SK-N-SH treated with all-trans-retinoic acid at 6 μM for 48 hours (cell line): ENCODE measurements at regions not wholly inside any gene's neighbourhood (a gene's known extent, or its start where the extent isn't known, plus 50 kb on each side); places are given as distances from the start of the nearest gene placed in this dataset.

Experiments
- ATAC-seq: fragments of 200-7000 bp; cut with Tn5 transposase; 3 replicates; pipeline ENCODE4 v1.9.1; 2020; ENCODE audit warnings: mild to moderate bottlenecking, moderate library complexity
- ARNTL ChIP-seq: fragments of 450-650 bp; formaldehyde crosslinking; IDR thresholded peaks from 2 replicates; pipeline ENCODE4 v1.5.0; 2020; ENCODE audit warnings: low read depth, mild to moderate bottlenecking, moderate library complexity, borderline replicate concordance
- BACH2 ChIP-seq: fragments of 250-450 bp; sonication (Bioruptor Pico); IDR thresholded peaks from 2 replicates; pipeline ENCODE4 v1.9.0; 2021; ENCODE audit warnings: mild to moderate bottlenecking, borderline replicate concordance
- CSDC2 ChIP-seq: fragments of 250-450 bp; sonication (Bioruptor Pico); IDR thresholded peaks from 2 replicates; pipeline ENCODE4 v1.5.0; 2020; ENCODE audit warnings: mild to moderate bottlenecking, moderate library complexity
- ESRRG ChIP-seq: fragments of 250-450 bp; sonication (Bioruptor Pico); IDR thresholded peaks from 2 replicates; pipeline ENCODE4 v1.6.1; 2021; ENCODE audit warnings: mild to moderate bottlenecking
- GLIS3 ChIP-seq: fragments of 250-450 bp; sonication (Bioruptor Pico); IDR thresholded peaks from 2 replicates; pipeline ENCODE4 v1.5.0; 2020; ENCODE audit warnings: mild to moderate bottlenecking, moderate library complexity
- ISL1 ChIP-seq: fragments of 250-450 bp; sonication (Bioruptor Pico); IDR thresholded peaks from 2 replicates; pipeline ENCODE4 v2.1.2; 2022; ENCODE audit warnings: mild to moderate bottlenecking, moderate library complexity
- OSR1 ChIP-seq: fragments of 250-450 bp; sonication (Bioruptor Pico); IDR thresholded peaks from 2 replicates; pipeline ENCODE4 v1.8.0; 2022; ENCODE audit warnings: moderate library complexity, mild to moderate bottlenecking, inconsistent platforms
- PATZ1 ChIP-seq: fragments of 250-450 bp; sonication (Bioruptor Pico); IDR thresholded peaks from 2 replicates; pipeline ENCODE4 v1.8.0; 2020; ENCODE audit warnings: mild to moderate bottlenecking, moderate library complexity, borderline replicate concordance
- PPARA ChIP-seq: fragments of 250-450 bp; sonication (Bioruptor Pico); IDR thresholded peaks from 2 replicates; pipeline ENCODE4 v1.5.0; 2020; ENCODE audit warnings: mild to moderate bottlenecking, borderline replicate concordance
- RARB ChIP-seq: fragments of 250-450 bp; sonication (Bioruptor Pico); IDR thresholded peaks from 2 replicates; pipeline ENCODE4 v1.8.0; 2021; ENCODE audit warnings: mild to moderate bottlenecking, moderate library complexity
- TCF4 ChIP-seq: fragments of 250-450 bp; sonication (Bioruptor Pico); IDR thresholded peaks from 2 replicates; pipeline ENCODE4 v1.8.0; 2021; ENCODE audit warnings: mild to moderate bottlenecking, moderate library complexity, borderline replicate concordance
- TOX ChIP-seq: fragments of 250-450 bp; sonication (Bioruptor Pico); IDR thresholded peaks from 2 replicates; pipeline ENCODE4 v1.8.0; 2021; ENCODE audit warnings: mild to moderate bottlenecking, moderate library complexity, borderline replicate concordance
- TSHZ2 ChIP-seq: fragments of 250-450 bp; sonication (Bioruptor Pico); IDR thresholded peaks from 2 replicates; pipeline ENCODE4 v1.5.0; 2020; ENCODE audit warnings: mild to moderate bottlenecking, moderate library complexity
- ZC3H10 ChIP-seq: fragments of 250-450 bp; sonication (Bioruptor Pico); IDR thresholded peaks from 2 replicates; pipeline ENCODE4 v1.5.1; 2021; ENCODE audit warnings: mild to moderate bottlenecking, moderate library complexity
- ZFP3 ChIP-seq: fragments of 250-450 bp; sonication (Bioruptor Pico); IDR thresholded peaks from 2 replicates; pipeline ENCODE4 v1.5.0; 2020; ENCODE audit warnings: mild to moderate bottlenecking, moderate library complexity
- ZFP30 ChIP-seq: fragments of 450-650 bp; formaldehyde crosslinking; IDR thresholded peaks from 2 replicates; pipeline ENCODE4 v1.5.0; 2022; ENCODE audit warnings: mild to moderate bottlenecking, moderate library complexity
- ZNF565 ChIP-seq: fragments of 450-650 bp; formaldehyde crosslinking; conservative IDR thresholded peaks from 2 replicates; pipeline ENCODE4 v1.5.0; 2020; ENCODE audit warnings: low read depth, mild to moderate bottlenecking, moderate library complexity
- ZNF70 ChIP-seq: fragments of 450-650 bp; formaldehyde crosslinking; IDR thresholded peaks from 2 replicates; pipeline ENCODE4 v1.5.0; 2020; ENCODE audit warnings: mild to moderate bottlenecking, moderate library complexity
- ZNF8 ChIP-seq: fragments of 450-650 bp; formaldehyde crosslinking; IDR thresholded peaks from 2 replicates; pipeline ENCODE4 v1.5.0; 2020; ENCODE audit warnings: mild to moderate bottlenecking, moderate library complexity
- TF ChIP-seq, protein P1 (sequence below): fragments of 250-450 bp; sonication (Bioruptor Pico); IDR thresholded peaks from 2 replicates; pipeline ENCODE4 v1.5.1; 2021; ENCODE audit warnings: mild to moderate bottlenecking, moderate library complexity
- TF ChIP-seq, protein P2 (sequence below): fragments of 250-450 bp; sonication (Bioruptor Pico); IDR thresholded peaks from 2 replicates; pipeline ENCODE4 v1.5.1; 2020; ENCODE audit warnings: low read depth, mild to moderate bottlenecking, moderate library complexity
- TF ChIP-seq, protein P3 (sequence below): fragments of 250-450 bp; sonication (Bioruptor Pico); IDR thresholded peaks from 2 replicates; pipeline ENCODE4 v1.8.0; 2021; ENCODE audit warnings: low read depth, mild to moderate bottlenecking, moderate library complexity, borderline replicate concordance

DNA sequence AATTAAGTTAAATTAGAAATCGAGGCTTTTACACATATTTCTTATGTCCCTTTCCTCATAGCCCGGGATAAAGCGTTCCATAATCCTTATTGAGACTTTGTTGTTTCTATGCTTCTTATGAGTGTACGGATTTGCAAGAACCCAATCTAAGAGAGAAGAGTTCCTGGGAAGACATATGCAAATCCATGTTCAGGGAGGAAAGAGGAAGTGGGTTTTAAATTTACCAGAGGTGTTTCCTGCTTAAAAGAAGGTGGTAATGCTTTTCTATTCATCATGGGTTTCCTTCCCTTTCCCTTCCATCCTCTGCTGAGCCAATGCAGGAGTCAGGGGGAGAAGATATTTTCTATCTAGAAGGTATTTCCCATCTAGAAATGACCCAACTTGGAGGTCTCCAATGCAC lies 345.8 kb downstream of the ZNF516 start:
- no peak for ATAC-seq
- TF ChIP-seq ZC3H10 (CRISPR knock-in tag) (no peak), BACH2 (CRISPR knock-in tag) (no peak), ISL1 (CRISPR knock-in tag) (no peak), ZFP3 (CRISPR knock-in tag) (no peak), TOX (CRISPR knock-in tag) (no peak), PPARA (no peak), ZNF8 (no peak), OSR1 (CRISPR knock-in tag) (no peak), ARNTL (CRISPR knock-in tag) (no peak)
- TF ChIP-seq, protein P1, sequence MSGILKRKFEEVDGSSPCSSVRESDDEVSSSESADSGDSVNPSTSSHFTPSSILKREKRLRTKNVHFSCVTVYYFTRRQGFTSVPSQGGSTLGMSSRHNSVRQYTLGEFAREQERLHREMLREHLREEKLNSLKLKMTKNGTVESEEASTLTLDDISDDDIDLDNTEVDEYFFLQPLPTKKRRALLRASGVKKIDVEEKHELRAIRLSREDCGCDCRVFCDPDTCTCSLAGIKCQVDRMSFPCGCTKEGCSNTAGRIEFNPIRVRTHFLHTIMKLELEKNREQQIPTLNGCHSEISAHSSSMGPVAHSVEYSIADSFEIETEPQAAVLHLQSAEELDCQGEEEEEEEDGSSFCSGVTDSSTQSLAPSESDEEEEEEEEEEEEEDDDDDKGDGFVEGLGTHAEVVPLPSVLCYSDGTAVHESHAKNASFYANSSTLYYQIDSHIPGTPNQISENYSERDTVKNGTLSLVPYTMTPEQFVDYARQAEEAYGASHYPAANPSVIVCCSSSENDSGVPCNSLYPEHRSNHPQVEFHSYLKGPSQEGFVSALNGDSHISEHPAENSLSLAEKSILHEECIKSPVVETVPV (CRISPR knock-in tag): no peak

DNA sequence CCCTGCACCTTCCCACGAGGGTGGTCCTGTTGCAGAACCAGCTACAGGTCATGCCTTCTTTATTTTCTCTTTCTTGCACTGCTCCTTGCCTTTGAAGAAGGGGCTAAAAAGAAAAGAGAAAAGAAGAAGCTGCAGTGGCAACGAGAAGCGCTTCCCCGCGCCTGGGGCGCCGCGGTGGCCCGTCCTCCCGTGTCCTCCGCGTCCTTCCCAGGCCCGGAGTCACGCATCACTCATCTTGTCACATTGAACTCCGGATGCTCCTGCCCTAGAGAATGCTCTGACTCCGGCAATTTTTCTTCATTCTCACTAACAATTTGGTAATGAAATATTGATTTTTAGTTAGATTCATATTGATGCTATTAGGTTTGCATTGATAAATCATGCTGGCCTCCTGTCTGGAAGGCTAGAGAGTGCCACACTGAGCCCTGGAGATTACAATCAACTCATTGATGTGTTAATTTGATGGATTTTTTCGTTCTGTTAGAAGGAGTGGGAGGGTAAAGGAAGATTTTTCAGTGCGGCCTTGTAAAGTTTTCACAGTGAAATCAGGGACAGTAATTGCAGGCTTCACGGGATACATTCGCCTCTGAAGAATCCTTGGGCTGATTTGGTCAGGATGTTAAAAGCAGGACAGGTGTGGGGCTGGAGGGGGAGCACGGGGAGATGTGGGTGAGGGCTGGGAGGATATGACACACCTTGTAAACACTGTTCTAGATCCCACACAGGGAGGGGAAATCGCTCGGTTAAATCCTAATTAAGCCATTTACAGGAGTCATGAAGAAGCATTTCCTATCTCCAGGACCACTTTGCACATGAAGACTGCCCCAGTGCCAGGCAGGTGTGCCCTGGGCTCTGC lies 349.3 kb downstream of the ZNF516 start:
- ATAC-seq: no peak
- no peak for TF ChIP-seq ZNF565
- no peak for TF ChIP-seq CSDC2 (CRISPR knock-in tag)
- no peak for TF ChIP-seq ARNTL (CRISPR knock-in tag)
- TF ChIP-seq TOX (CRISPR knock-in tag): no peak
- no peak for TF ChIP-seq PPARA
- no peak for TF ChIP-seq ZFP30 (CRISPR knock-in tag)
- no peak for TF ChIP-seq PATZ1 (CRISPR knock-in tag)
- TF ChIP-seq RARB (CRISPR knock-in tag): no peak

GRCh38 chr18:76144844-76145243 lies 350.2 kb downstream of the ZNF516 start:
- TF ChIP-seq TOX (CRISPR knock-in tag) (no peak), ZFP3 (CRISPR knock-in tag) (no peak), TCF4 (CRISPR knock-in tag) (no peak)
- TF ChIP-seq, protein P2, sequence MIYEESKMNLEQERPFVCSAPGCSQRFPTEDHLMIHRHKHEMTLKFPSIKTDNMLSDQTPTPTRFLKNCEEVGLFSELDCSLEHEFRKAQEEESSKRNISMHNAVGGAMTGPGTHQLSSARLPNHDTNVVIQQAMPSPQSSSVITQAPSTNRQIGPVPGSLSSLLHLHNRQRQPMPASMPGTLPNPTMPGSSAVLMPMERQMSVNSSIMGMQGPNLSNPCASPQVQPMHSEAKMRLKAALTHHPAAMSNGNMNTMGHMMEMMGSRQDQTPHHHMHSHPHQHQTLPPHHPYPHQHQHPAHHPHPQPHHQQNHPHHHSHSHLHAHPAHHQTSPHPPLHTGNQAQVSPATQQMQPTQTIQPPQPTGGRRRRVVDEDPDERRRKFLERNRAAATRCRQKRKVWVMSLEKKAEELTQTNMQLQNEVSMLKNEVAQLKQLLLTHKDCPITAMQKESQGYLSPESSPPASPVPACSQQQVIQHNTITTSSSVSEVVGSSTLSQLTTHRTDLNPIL: no peak

DNA sequence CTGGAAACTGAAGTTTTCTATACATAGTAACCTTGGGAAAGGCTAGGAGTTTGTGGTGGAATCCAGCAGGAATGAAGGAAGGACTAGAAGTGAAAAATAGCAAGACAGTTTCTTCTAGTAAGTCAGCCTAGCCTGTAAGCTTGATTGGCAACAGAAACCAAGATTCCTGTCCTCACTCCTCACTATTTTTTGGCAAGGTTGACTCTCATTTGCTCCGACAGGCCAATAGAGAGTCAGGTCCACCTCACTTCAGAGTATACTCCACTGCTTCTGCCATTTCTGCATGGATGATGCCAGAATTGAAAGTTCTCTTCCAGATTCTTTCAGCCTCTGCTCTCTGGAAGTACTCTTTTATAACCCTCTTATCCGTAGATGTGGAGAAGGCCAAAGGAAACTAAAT lies 352.4 kb downstream of the ZNF516 start:
- ATAC-seq: no peak
- TF ChIP-seq ISL1 (CRISPR knock-in tag) (no peak), ZFP30 (CRISPR knock-in tag) (no peak), ESRRG (CRISPR knock-in tag) (no peak), TCF4 (CRISPR knock-in tag) (no peak), ZC3H10 (CRISPR knock-in tag) (no peak), ZNF70 (CRISPR knock-in tag) (no peak), BACH2 (CRISPR knock-in tag) (no peak), GLIS3 (CRISPR knock-in tag) (no peak), TSHZ2 (CRISPR knock-in tag) (no peak), RARB (CRISPR knock-in tag) (no peak), ZNF8 (no peak), TOX (CRISPR knock-in tag) (no peak), PPARA (no peak)
- TF ChIP-seq, protein P2: no peak
- TF ChIP-seq, protein P3, sequence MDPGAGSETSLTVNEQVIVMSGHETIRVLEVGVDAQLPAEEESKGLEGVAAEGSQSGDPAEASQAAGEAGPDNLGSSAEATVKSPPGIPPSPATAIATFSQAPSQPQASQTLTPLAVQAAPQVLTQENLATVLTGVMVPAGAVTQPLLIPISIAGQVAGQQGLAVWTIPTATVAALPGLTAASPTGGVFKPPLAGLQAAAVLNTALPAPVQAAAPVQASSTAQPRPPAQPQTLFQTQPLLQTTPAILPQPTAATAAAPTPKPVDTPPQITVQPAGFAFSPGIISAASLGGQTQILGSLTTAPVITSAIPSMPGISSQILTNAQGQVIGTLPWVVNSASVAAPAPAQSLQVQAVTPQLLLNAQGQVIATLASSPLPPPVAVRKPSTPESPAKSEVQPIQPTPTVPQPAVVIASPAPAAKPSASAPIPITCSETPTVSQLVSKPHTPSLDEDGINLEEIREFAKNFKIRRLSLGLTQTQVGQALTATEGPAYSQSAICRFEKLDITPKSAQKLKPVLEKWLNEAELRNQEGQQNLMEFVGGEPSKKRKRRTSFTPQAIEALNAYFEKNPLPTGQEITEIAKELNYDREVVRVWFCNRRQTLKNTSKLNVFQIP: no peak

More at GRCh38 chr18:76144844-76145243, 350.2 kb downstream of the ZNF516 start:
- ATAC-seq: no peak
